22Rv1 (cell line): ENCODE measurements at regions not wholly inside any gene's neighbourhood (a gene's known extent, or its start where the extent isn't known, plus 50 kb on each side); places are given as distances from the start of the nearest gene placed in this dataset.
"Not testable (repeated sequence)": the region's sequence is repeated elsewhere in the genome, so short reads cannot be mapped to it uniquely, and the experiment has no call there.

Experiments
- H3K27ac ChIP-seq: fragments of 450-650 bp; 2 replicates; pipeline ENCODE4 v1.5.1; 2017
- CTCF ChIP-seq: fragments of 450-650 bp; IDR thresholded peaks from 2 replicates; pipeline ENCODE4 v1.5.1; 2017; ENCODE audit warnings: mild to moderate bottlenecking
- ZFX ChIP-seq: fragments of 450-650 bp; IDR thresholded peaks from 2 replicates; pipeline ENCODE4 v1.6.1; 2017; ENCODE audit warnings: antibody characterized with exemption, borderline replicate concordance

GRCh38 chr6:74574794-74575193 lies 631.1 kb downstream of the COL12A1 start:
- H3K27ac ChIP-seq, result no peak overlapping the region
- TF ChIP-seq ZFX (no peak), CTCF (peak; percentile 74)

GRCh38 chr6:74573613-74574012 lies 632.2 kb downstream of the COL12A1 start:
- no peak overlapping the region for H3K27ac ChIP-seq
- TF ChIP-seq CTCF, result no peak
- no peak for TF ChIP-seq ZFX

GRCh38 chr6:74570044-74570443 lies 635.8 kb downstream of the COL12A1 start:
- TF ChIP-seq ZFX (no peak), CTCF (no peak)
- no peak overlapping the region for H3K27ac ChIP-seq

GRCh38 chr6:74568861-74569260 lies 637.0 kb downstream of the COL12A1 start:
- TF ChIP-seq ZFX, result no peak
- TF ChIP-seq CTCF, result no peak
- H3K27ac ChIP-seq, result no peak overlapping the region

GRCh38 chr6:74567923-74568290 lies 637.9 kb downstream of the COL12A1 start:
- H3K27ac ChIP-seq, result not testable (repeated sequence)

GRCh38 chr6:74567281-74567922 lies 638.5 kb downstream of the COL12A1 start:
- TF ChIP-seq ZFX, result no peak
- TF ChIP-seq CTCF, result no peak
- no peak overlapping the region for H3K27ac ChIP-seq

- TF ChIP-seq ZFX, result no peak
- no peak for TF ChIP-seq CTCF
- H3K27ac ChIP-seq, result no peak overlapping the region
Observed at GRCh38 chr6:74557236-74557635, 648.6 kb downstream of the COL12A1 start.

- no peak overlapping the region for H3K27ac ChIP-seq
- no peak for TF ChIP-seq ZFX
Observed at GRCh38 chr6:74554041-74554440, 651.8 kb downstream of the COL12A1 start.

GRCh38 chr6:74551896-74552295 lies 654.0 kb downstream of the COL12A1 start:
- TF ChIP-seq CTCF (no peak), ZFX (no peak)
- H3K27ac ChIP-seq, result no peak overlapping the region
